H9 (cell line): ENCODE measurements at regions not wholly inside any gene's neighbourhood (a gene's known extent, or its start where the extent isn't known, plus 50 kb on each side); places are given as distances from the start of the nearest gene placed in this dataset.

ENCODE experiments used
- DNase-seq: peaks from one replicate; pipeline ENCODE4 v3.0.0-alpha.2; 2017
- H2AFZ ChIP-seq: one replicate; pipeline ENCODE4 v1.6.1; 2013; ENCODE audit warnings: mild to moderate bottlenecking, low read length, control low read depth, moderate library complexity
- H2AK5ac ChIP-seq: 2 replicates; pipeline ENCODE4 v1.6.1; 2013; ENCODE audit warnings: low read length, control low read depth, mixed read lengths; ENCODE audit not compliant: insufficient read length
- H2BK120ac ChIP-seq: one replicate; pipeline ENCODE4 v1.6.1; 2013; ENCODE audit warnings: low read depth, mild to moderate bottlenecking, low read length, control low read depth, inconsistent platforms; ENCODE audit not compliant: poor library complexity, severe bottlenecking
- H2BK12ac ChIP-seq: 2 replicates; pipeline ENCODE4 v1.6.1; 2013; ENCODE audit warnings: low read length, control low read depth, mixed read lengths, low read depth; ENCODE audit not compliant: insufficient read length
- H2BK15ac ChIP-seq: 2 replicates; pipeline ENCODE4 v1.6.1; 2013; ENCODE audit warnings: low read depth, low read length, control low read depth
- H2BK20ac ChIP-seq: one replicate; pipeline ENCODE4 v1.6.1; 2013; ENCODE audit warnings: low read depth, mild to moderate bottlenecking, low read length, control low read depth, inconsistent platforms; ENCODE audit not compliant: poor library complexity, severe bottlenecking
- H2BK5ac ChIP-seq: 2 replicates; pipeline ENCODE4 v1.6.1; 2013; ENCODE audit warnings: low read length, control low read depth, mixed read lengths; ENCODE audit not compliant: insufficient read length
- H3K14ac ChIP-seq: 2 replicates; pipeline ENCODE4 v1.6.1; 2013; ENCODE audit warnings: low read length, control low read depth; ENCODE audit not compliant: insufficient read depth
- H3K18ac ChIP-seq: 2 replicates; pipeline ENCODE4 v1.6.1; 2013; ENCODE audit warnings: low read depth, mild to moderate bottlenecking, mixed read lengths, low read length, control low read depth; ENCODE audit not compliant: insufficient read length
- H3K23ac ChIP-seq: 2 replicates; pipeline ENCODE4 v1.6.1; 2013; ENCODE audit warnings: low read length, control low read depth, mixed read lengths, low read depth; ENCODE audit not compliant: insufficient read length
- H3K23me2 ChIP-seq: 2 replicates; pipeline ENCODE4 v1.6.1; 2013; ENCODE audit warnings: low read depth, mild to moderate bottlenecking, mixed read lengths, low read length, control low read depth; ENCODE audit not compliant: insufficient read length, poor library complexity, severe bottlenecking
- H3K27ac ChIP-seq: 2 replicates; pipeline ENCODE4 v1.5.1; 2013; ENCODE audit warnings: low read length, control low read depth, mixed read lengths, low read depth; ENCODE audit not compliant: insufficient read length
- H3K27me3 ChIP-seq: 2 replicates; pipeline ENCODE4 v1.6.1; 2013; ENCODE audit warnings: low read length, control low read depth, inconsistent platforms; ENCODE audit not compliant: insufficient read depth
- H3K4ac ChIP-seq: 2 replicates; pipeline ENCODE4 v1.6.1; 2013; ENCODE audit warnings: low read depth, mild to moderate bottlenecking, control low read depth, inconsistent platforms, low read length, moderate library complexity
- H3K4me1 ChIP-seq: 2 replicates; pipeline ENCODE4 v1.6.1; 2013; ENCODE audit warnings: low read length, control low read depth, inconsistent platforms; ENCODE audit not compliant: insufficient read depth
- H3K4me2 ChIP-seq: 2 replicates; pipeline ENCODE4 v1.6.1; 2013; ENCODE audit warnings: low read length, control low read depth, mixed read lengths; ENCODE audit not compliant: insufficient read length, insufficient read depth
- H3K56ac ChIP-seq: 2 replicates; pipeline ENCODE4 v1.6.1; 2013; ENCODE audit warnings: low read depth, mild to moderate bottlenecking, mixed read lengths, low read length, control low read depth; ENCODE audit not compliant: insufficient read length
- H3K79me1 ChIP-seq: 2 replicates; pipeline ENCODE4 v1.6.1; 2013; ENCODE audit warnings: low read depth, mild to moderate bottlenecking, moderate library complexity, low read length, control low read depth, inconsistent platforms; ENCODE audit not compliant: insufficient read depth, poor library complexity, severe bottlenecking
- H3K79me2 ChIP-seq: 2 replicates; pipeline ENCODE4 v1.6.1; 2013; ENCODE audit warnings: low read length, control low read depth, inconsistent platforms; ENCODE audit not compliant: insufficient read depth
- H3K9ac ChIP-seq: 2 replicates; pipeline ENCODE4 v1.6.1; 2013; ENCODE audit warnings: low read length, control low read depth, mixed read lengths; ENCODE audit not compliant: insufficient read length; ENCODE audit errors: extremely low read depth
- H3K9me3 ChIP-seq: one replicate; pipeline ENCODE4 v1.6.1; 2013; ENCODE audit warnings: low read depth, low read length, inconsistent platforms; ENCODE audit not compliant: control insufficient read depth
- H3T11ph ChIP-seq: one replicate; pipeline ENCODE4 v1.6.1; 2013; ENCODE audit warnings: mild to moderate bottlenecking, low read length, control low read depth, inconsistent platforms
- H4K20me1 ChIP-seq: one replicate; pipeline ENCODE4 v1.6.1; 2013; ENCODE audit not compliant: control insufficient read depth, insufficient read length, insufficient read depth
- H4K5ac ChIP-seq: 2 replicates; pipeline ENCODE4 v1.6.1; 2013; ENCODE audit warnings: low read depth, mild to moderate bottlenecking, mixed read lengths, low read length, control low read depth; ENCODE audit not compliant: insufficient read length
- H4K8ac ChIP-seq: replicated peaks from 2 replicates; pipeline ENCODE4 v1.6.1; 2013; ENCODE audit warnings: low read length, control low read depth, mixed read lengths, low read depth; ENCODE audit not compliant: insufficient read length
- H4K91ac ChIP-seq: 2 replicates; pipeline ENCODE4 v1.6.1; 2013; ENCODE audit warnings: low read depth, mild to moderate bottlenecking, moderate library complexity, mixed read lengths, low read length, control low read depth; ENCODE audit not compliant: insufficient read length
- H3K27ac Mint-ChIP-seq, 3 experiments: 2 replicates in 2 of 3; 3 replicates in 1 of 3; pipeline ENCODE4 v1.8.0; 2020 to 2021; ENCODE audit warnings: mixed read lengths in 3 of 3, mild to moderate bottlenecking in 1 of 3, moderate library complexity in 1 of 3
- H3K27me3 Mint-ChIP-seq: 2 replicates; pipeline ENCODE4 v1.8.0; 2021; ENCODE audit warnings: low read depth, mild to moderate bottlenecking, moderate library complexity, mixed read lengths
- H3K36me3 Mint-ChIP-seq, 3 experiments: 2 replicates in 2 of 3; 3 replicates in 1 of 3; pipeline ENCODE4 v1.8.0; 2020 to 2021; ENCODE audit warnings: low read depth in 3 of 3, mixed read lengths in 3 of 3; ENCODE audit not compliant: insufficient read depth in 1 of 3
- H3K4me1 Mint-ChIP-seq, 2 experiments: 2 replicates each; pipeline ENCODE4 v1.8.0; 2020; ENCODE audit warnings: mixed read lengths in 2 of 2
- H3K4me3 Mint-ChIP-seq, 2 experiments: 2 replicates in 1 of 2; 3 replicates in 1 of 2; pipeline ENCODE4 v1.8.0; 2020 to 2021; ENCODE audit warnings: mild to moderate bottlenecking in 2 of 2, mixed read lengths in 2 of 2, moderate library complexity in 1 of 2
- H3K9me3 Mint-ChIP-seq, 2 experiments: 2 replicates in 1 of 2; 3 replicates in 1 of 2; pipeline ENCODE4 v1.8.0; 2020; ENCODE audit warnings: mild to moderate bottlenecking in 2 of 2, mixed read lengths in 2 of 2, moderate library complexity in 1 of 2
- TF ChIP-seq, protein P1 (sequence below): fragments of 200-600 bp; sonication (generic); conservative IDR thresholded peaks from 3 replicates; pipeline ENCODE4 v1.8.0; 2021; ENCODE audit warnings: antibody characterized with exemption, mild to moderate bottlenecking

DNA sequence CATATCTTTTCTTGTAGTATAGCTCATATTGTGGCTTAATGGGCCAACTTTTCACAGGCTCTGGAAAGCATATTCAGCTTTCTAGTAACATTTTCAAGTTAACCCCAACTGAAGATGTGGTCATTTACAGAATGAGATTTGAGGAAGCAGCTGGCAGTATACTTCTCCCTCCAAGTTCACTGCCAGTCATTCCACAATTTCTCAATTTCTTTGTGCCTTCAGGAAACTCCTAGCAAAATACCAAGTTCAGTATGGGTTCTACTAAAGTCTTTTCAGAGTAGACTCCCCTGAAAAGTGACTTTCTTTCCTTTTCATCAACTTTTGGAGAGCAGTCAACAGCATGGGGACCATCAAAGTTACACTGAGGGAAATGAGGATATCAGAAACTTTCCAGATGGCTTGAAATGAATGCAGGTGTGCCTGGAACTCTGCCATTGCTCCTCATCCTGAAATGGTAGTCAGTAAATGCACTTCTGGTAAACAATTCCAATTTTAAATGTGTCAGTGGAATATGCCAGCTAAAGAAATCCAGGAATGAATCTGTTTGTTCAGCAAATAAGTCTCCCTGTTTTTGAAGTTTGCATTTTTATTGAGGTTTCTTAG, 81.5 kb upstream of the TEX13D start:
- H3K23ac ChIP-seq = no peak overlapping the region
- no peaks in the 10 kb centered on the region; the same call in 1 of the 2 replicates for H3K27me3 Mint-ChIP-seq

More for the DNA sequence above, 81.5 kb upstream of the TEX13D start:
- Histone ChIP-seq H2BK20ac (no peak overlapping the region), H2BK5ac (no peak overlapping the region), H4K5ac (no peak overlapping the region), H3K23me2 (no peaks in the 10 kb centered on the region), H2AFZ (no peak overlapping the region), H2BK15ac (no peak overlapping the region), H3K9me3 (peaks cover 11% of the 10 kb centered on the region), H4K91ac (no peak overlapping the region), H3K4me1 (no peaks in the 10 kb centered on the region), H3K79me1 (no peaks in the 10 kb centered on the region), H3K9ac (no peak overlapping the region), H3K4ac (no peak overlapping the region), H3T11ph (no peak overlapping the region), H2BK12ac (no peak overlapping the region), H3K27me3 (no peaks in the 10 kb centered on the region), H4K8ac (no peak overlapping the region), H2AK5ac (no peak overlapping the region), H3K79me2 (no peaks in the 10 kb centered on the region), H4K20me1 (no peaks in the 10 kb centered on the region), H3K18ac (no peak overlapping the region), H3K4me2 (no peak overlapping the region), H2BK120ac (no peak overlapping the region), H3K27ac (no peak overlapping the region), H3K14ac (no peak overlapping the region), H3K56ac (no peak overlapping the region)
- TF ChIP-seq, protein P1, sequence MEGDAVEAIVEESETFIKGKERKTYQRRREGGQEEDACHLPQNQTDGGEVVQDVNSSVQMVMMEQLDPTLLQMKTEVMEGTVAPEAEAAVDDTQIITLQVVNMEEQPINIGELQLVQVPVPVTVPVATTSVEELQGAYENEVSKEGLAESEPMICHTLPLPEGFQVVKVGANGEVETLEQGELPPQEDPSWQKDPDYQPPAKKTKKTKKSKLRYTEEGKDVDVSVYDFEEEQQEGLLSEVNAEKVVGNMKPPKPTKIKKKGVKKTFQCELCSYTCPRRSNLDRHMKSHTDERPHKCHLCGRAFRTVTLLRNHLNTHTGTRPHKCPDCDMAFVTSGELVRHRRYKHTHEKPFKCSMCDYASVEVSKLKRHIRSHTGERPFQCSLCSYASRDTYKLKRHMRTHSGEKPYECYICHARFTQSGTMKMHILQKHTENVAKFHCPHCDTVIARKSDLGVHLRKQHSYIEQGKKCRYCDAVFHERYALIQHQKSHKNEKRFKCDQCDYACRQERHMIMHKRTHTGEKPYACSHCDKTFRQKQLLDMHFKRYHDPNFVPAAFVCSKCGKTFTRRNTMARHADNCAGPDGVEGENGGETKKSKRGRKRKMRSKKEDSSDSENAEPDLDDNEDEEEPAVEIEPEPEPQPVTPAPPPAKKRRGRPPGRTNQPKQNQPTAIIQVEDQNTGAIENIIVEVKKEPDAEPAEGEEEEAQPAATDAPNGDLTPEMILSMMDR = no peak
- no peak for DNase-seq
- Mint-ChIP-seq H3K9me3 (peaks cover 17 to 18% of the 10 kb centered on the region in 2 experiments; a peak in 4 of 5 replicates), H3K36me3 (peaks cover 0 to 5% (median 0%) of the 10 kb centered on the region in 3 experiments; a peak in 3 of 7 replicates), H3K27ac (no peak overlapping the region), H3K4me1 (no peaks in the 10 kb centered on the region), H3K4me3 (no peak overlapping the region)
